ENCODE measurements at regions not wholly inside any gene's neighbourhood (a gene's known extent, or its start where the extent isn't known, plus 50 kb on each side); places are given as distances from the start of the nearest gene placed in this dataset.

DNA sequence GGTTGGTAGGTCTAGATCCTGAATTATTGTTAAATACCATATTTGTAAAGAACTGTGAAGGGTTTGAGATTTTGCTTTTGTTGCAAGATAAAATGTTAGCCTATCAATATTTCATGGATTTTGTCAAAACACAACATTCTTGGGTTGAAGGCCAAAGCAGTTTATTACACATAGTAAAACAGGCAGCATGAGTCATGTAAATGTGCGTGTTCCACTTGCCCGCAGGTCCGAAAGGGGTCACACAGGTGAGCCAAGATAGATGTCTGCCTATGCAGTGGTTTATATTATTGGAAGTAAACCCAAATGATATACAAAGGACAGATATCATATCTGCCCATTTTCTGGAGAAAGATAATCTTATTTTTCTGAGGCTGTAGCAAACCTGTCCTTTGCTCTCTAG is 1654.4 kb upstream of the SPRY2 start:
- H3K4me3 ChIP-seq (ENCODE audit: low read depth in 1 of 3, low read length in 3 of 3), result no peak overlapping the region
- no peak overlapping the region for H3K27ac ChIP-seq (ENCODE audit: low read depth in 1 of 2, low read length in 2 of 2)
- 83% methylated on average over 3 of the region's 3 CpGs for WGBS
- TF ChIP-seq, protein P1, sequence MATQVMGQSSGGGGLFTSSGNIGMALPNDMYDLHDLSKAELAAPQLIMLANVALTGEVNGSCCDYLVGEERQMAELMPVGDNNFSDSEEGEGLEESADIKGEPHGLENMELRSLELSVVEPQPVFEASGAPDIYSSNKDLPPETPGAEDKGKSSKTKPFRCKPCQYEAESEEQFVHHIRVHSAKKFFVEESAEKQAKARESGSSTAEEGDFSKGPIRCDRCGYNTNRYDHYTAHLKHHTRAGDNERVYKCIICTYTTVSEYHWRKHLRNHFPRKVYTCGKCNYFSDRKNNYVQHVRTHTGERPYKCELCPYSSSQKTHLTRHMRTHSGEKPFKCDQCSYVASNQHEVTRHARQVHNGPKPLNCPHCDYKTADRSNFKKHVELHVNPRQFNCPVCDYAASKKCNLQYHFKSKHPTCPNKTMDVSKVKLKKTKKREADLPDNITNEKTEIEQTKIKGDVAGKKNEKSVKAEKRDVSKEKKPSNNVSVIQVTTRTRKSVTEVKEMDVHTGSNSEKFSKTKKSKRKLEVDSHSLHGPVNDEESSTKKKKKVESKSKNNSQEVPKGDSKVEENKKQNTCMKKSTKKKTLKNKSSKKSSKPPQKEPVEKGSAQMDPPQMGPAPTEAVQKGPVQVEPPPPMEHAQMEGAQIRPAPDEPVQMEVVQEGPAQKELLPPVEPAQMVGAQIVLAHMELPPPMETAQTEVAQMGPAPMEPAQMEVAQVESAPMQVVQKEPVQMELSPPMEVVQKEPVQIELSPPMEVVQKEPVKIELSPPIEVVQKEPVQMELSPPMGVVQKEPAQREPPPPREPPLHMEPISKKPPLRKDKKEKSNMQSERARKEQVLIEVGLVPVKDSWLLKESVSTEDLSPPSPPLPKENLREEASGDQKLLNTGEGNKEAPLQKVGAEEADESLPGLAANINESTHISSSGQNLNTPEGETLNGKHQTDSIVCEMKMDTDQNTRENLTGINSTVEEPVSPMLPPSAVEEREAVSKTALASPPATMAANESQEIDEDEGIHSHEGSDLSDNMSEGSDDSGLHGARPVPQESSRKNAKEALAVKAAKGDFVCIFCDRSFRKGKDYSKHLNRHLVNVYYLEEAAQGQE (IDR thresholded peaks at IDR 0.05), result no peak
- TF ChIP-seq FOXA2 (IDR thresholded peaks at IDR 0.05) (no peak), JUND (IDR thresholded peaks at IDR 0.05) (no peak), FOXA1 (IDR thresholded peaks at IDR 0.05) (no peak), HNF4G (IDR thresholded peaks at IDR 0.05) (no peak), NR2F2 (IDR thresholded peaks at IDR 0.05) (no peak), HNF4A (conservative IDR thresholded peaks at IDR 0.05) (no peak), RXRA (IDR thresholded peaks at IDR 0.05) (no peak), GABPA (IDR thresholded peaks at IDR 0.05 in 1 of 2, conservative IDR thresholded peaks at IDR 0.05 in 1 of 2) (no peak), RAD21 (IDR thresholded peaks at IDR 0.05) (no peak), TAF1 (conservative IDR thresholded peaks at IDR 0.05) (no peak), SP1 (IDR thresholded peaks at IDR 0.05) (no peak), YY1 (IDR thresholded peaks at IDR 0.05) (no peak), EGR1 (IDR thresholded peaks at IDR 0.05; ENCODE audit: low read depth in 2 of 2) (no peak)
- TF ChIP-seq, protein P2, sequence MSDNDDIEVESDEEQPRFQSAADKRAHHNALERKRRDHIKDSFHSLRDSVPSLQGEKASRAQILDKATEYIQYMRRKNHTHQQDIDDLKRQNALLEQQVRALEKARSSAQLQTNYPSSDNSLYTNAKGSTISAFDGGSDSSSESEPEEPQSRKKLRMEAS (IDR thresholded peaks at IDR 0.05), result no peak
- TF ChIP-seq, protein P3, sequence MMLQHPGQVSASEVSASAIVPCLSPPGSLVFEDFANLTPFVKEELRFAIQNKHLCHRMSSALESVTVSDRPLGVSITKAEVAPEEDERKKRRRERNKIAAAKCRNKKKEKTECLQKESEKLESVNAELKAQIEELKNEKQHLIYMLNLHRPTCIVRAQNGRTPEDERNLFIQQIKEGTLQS (IDR thresholded peaks at IDR 0.05), result no peak
- TF ChIP-seq, protein P4, sequence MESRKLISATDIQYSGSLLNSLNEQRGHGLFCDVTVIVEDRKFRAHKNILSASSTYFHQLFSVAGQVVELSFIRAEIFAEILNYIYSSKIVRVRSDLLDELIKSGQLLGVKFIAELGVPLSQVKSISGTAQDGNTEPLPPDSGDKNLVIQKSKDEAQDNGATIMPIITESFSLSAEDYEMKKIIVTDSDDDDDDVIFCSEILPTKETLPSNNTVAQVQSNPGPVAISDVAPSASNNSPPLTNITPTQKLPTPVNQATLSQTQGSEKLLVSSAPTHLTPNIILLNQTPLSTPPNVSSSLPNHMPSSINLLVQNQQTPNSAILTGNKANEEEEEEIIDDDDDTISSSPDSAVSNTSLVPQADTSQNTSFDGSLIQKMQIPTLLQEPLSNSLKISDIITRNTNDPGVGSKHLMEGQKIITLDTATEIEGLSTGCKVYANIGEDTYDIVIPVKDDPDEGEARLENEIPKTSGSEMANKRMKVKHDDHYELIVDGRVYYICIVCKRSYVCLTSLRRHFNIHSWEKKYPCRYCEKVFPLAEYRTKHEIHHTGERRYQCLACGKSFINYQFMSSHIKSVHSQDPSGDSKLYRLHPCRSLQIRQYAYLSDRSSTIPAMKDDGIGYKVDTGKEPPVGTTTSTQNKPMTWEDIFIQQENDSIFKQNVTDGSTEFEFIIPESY (IDR thresholded peaks at IDR 0.05), result no peak
- TF ChIP-seq, protein P5, sequence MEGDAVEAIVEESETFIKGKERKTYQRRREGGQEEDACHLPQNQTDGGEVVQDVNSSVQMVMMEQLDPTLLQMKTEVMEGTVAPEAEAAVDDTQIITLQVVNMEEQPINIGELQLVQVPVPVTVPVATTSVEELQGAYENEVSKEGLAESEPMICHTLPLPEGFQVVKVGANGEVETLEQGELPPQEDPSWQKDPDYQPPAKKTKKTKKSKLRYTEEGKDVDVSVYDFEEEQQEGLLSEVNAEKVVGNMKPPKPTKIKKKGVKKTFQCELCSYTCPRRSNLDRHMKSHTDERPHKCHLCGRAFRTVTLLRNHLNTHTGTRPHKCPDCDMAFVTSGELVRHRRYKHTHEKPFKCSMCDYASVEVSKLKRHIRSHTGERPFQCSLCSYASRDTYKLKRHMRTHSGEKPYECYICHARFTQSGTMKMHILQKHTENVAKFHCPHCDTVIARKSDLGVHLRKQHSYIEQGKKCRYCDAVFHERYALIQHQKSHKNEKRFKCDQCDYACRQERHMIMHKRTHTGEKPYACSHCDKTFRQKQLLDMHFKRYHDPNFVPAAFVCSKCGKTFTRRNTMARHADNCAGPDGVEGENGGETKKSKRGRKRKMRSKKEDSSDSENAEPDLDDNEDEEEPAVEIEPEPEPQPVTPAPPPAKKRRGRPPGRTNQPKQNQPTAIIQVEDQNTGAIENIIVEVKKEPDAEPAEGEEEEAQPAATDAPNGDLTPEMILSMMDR (IDR thresholded peaks at IDR 0.05; ENCODE audit: low read depth, low read length, missing input control), result no peak
- H3K27me3 ChIP-seq (ENCODE audit: control insufficient read depth in 4 of 4, insufficient read depth in 4 of 4, low read length in 3 of 4), result no peaks in the 10 kb centered on the region
- no peaks in the 10 kb centered on the region for H3K4me1 ChIP-seq (ENCODE audit: control insufficient read depth in 4 of 4, insufficient read depth in 4 of 4, low read length in 3 of 4)
- H3K9me3 ChIP-seq (ENCODE audit: control insufficient read depth in 4 of 4, low read length in 3 of 4), result no peaks in the 10 kb centered on the region
- no peaks in the 10 kb centered on the region for H3K36me3 ChIP-seq (ENCODE audit: control insufficient read depth in 4 of 4, insufficient read depth in 3 of 4, low read depth in 1 of 4, low read length in 3 of 4)
- no peak for DNase-seq (ENCODE audit: low spot score)
- no peak overlapping the region for H3K9ac ChIP-seq (ENCODE audit: low read depth in 1 of 2, low read length in 2 of 2)
